Spinal cord (tissue), 9 donors: ENCODE measurements at regions not wholly inside any gene's neighbourhood (a gene's known extent, or its start where the extent isn't known, plus 50 kb on each side); places are given as distances from the start of the nearest gene placed in this dataset.
A peak's percentile ranks its signal among the peaks of the same experiment; 100 is the strongest.

Experiments
- DNase-seq, 6 donors: peaks; one replicate each; pipeline versions ENCODE4 v3.0.0 to v3.0.0-alpha.2; 2013 to 2015; ENCODE audit warnings: low spot score in 6 of 6, low read depth in 4 of 6
- H3K27ac ChIP-seq: one replicate; pipeline ENCODE4 v1.5.1; 2013; ENCODE audit warnings: low read depth, low read length, control low read depth
- H3K27me3 ChIP-seq: one replicate; pipeline ENCODE4 v1.6.1; 2013; ENCODE audit warnings: low read length; ENCODE audit not compliant: control insufficient read depth, insufficient read depth
- H3K36me3 ChIP-seq: one replicate; pipeline ENCODE4 v1.6.1; 2013; ENCODE audit warnings: low read length; ENCODE audit not compliant: control insufficient read depth, insufficient read depth
- H3K4me1 ChIP-seq: one replicate; pipeline ENCODE4 v1.6.1; 2013; ENCODE audit warnings: low read length; ENCODE audit not compliant: control insufficient read depth, insufficient read depth
- H3K4me3 ChIP-seq: one replicate; pipeline ENCODE4 v1.5.1; 2013; ENCODE audit warnings: low read depth, low read length, control low read depth
- H3K9me3 ChIP-seq: one replicate; pipeline ENCODE4 v1.6.1; 2013; ENCODE audit warnings: low read length; ENCODE audit not compliant: control insufficient read depth, insufficient read depth
- WGBS: methylation state at CpG from one replicate; pipeline ENCODE4 v1.1.5; 2013; ENCODE audit warnings: missing lambda C conversion rate; ENCODE audit not compliant: insufficient coverage; 5-methylcytosine and 5-hydroxymethylcytosine counted together
- donor health status: healthy.

- Histone ChIP-seq H3K4me1 (no peaks in the 10 kb centered on the region), H3K9me3 (no peaks in the 10 kb centered on the region), H3K27ac (no peak overlapping the region), H3K27me3 (no peaks in the 10 kb centered on the region), H3K36me3 (no peaks in the 10 kb centered on the region), H3K4me3 (no peak overlapping the region)
- 62% methylated on average over 4 of the region's 7 CpGs for WGBS
- no peak for DNase-seq
Observed at GRCh38 chr17:15092762-15093161, 172.4 kb downstream of the PMP22 start.

GRCh38 chr17:15092261-15092660 is 172.9 kb downstream of the PMP22 start:
- 100% methylated on average over 1 of the region's 2 CpGs for WGBS
- no peak for DNase-seq

DNA sequence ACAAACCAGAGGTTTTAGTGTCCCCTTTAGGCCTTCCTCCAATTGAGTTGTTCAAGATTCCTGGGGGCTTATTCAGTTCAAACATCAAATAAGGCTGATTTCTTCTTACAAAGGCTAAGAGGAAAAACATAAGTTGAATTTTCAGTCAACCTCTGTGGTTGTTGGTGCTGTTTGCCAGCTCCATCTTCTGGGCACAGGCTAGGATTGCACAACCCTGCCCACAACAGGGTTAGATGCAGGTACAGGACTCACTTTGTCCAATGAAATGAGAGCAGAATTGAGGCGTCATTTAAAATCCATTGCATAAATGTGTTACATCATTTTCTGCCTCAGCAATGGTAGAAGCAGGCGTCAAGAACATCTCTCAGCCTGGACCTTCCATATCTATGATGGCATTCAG is 173.3 kb downstream of the PMP22 start:
- Histone ChIP-seq H3K4me1 (no peaks in the 10 kb centered on the region), H3K27me3 (no peaks in the 10 kb centered on the region), H3K36me3 (no peaks in the 10 kb centered on the region), H3K9me3 (no peaks in the 10 kb centered on the region), H3K4me3 (no peak overlapping the region), H3K27ac (no peak overlapping the region)
- peak in 1 of 6 donors; percentile 48 for DNase-seq
- no CpG with 5 or more reads among the region's 2 CpGs for WGBS

More at GRCh38 chr17:15092261-15092660, 172.9 kb downstream of the PMP22 start:
- H3K27me3 ChIP-seq, result no peaks in the 10 kb centered on the region
- no peak overlapping the region for H3K4me3 ChIP-seq
- H3K9me3 ChIP-seq, result no peaks in the 10 kb centered on the region
- no peaks in the 10 kb centered on the region for H3K36me3 ChIP-seq
- no peak overlapping the region for H3K27ac ChIP-seq
- no peaks in the 10 kb centered on the region for H3K4me1 ChIP-seq

- 100% methylated on average over 3 of the region's 8 CpGs for WGBS
- no peaks in the 10 kb centered on the region for H3K9me3 ChIP-seq
- H3K4me3 ChIP-seq, result no peak overlapping the region
- no peaks in the 10 kb centered on the region for H3K36me3 ChIP-seq
- H3K4me1 ChIP-seq, result no peaks in the 10 kb centered on the region
- H3K27ac ChIP-seq, result no peak overlapping the region
- no peaks in the 10 kb centered on the region for H3K27me3 ChIP-seq
- DNase-seq, result no peak
Observed at GRCh38 chr17:15090533-15090932, 174.6 kb downstream of the PMP22 start.

GRCh38 chr17:15087946-15088345 is 177.2 kb downstream of the PMP22 start:
- Histone ChIP-seq H3K27ac (no peak overlapping the region), H3K4me1 (no peaks in the 10 kb centered on the region), H3K27me3 (no peaks in the 10 kb centered on the region), H3K36me3 (no peaks in the 10 kb centered on the region), H3K9me3 (no peaks in the 10 kb centered on the region), H3K4me3 (no peak overlapping the region)
- WGBS, result no CpG with 5 or more reads among the region's 3 CpGs
- DNase-seq, result no peak

GRCh38 chr17:15086776-15087295 is 178.3 kb downstream of the PMP22 start:
- no peaks in the 10 kb centered on the region for H3K9me3 ChIP-seq
- WGBS, result 47% methylated on average over 9 of the region's 11 CpGs
- peak in 1 of 6 donors; percentile 31 for DNase-seq
- no peaks in the 10 kb centered on the region for H3K36me3 ChIP-seq
- no peaks in the 10 kb centered on the region for H3K4me1 ChIP-seq
- no peak overlapping the region for H3K4me3 ChIP-seq
- H3K27me3 ChIP-seq, result no peaks in the 10 kb centered on the region
- no peak overlapping the region for H3K27ac ChIP-seq

- WGBS, result 40% methylated on average over 4 of the region's 6 CpGs
- H3K27me3 ChIP-seq, result no peaks in the 10 kb centered on the region
Observed at GRCh38 chr17:15085890-15086677, 179.0 kb downstream of the PMP22 start.

DNA sequence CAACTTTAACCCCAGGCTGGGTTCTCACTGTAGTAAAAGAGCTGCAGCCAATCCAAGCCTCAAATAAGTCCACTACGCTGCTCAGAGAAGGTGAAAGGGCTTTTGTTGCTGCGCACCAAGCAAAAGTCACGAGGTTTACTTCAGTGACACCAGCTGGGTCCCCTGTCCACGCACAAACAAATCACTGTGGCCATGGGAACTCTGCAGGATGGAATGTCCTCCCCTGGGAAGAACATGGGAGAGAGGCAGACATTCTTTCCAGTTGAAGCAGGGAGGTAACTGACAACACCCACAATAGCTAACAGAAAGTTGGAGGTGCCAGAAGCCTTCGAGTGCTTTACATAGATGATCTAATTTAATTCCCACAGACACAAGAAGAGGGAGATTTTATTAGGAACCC is 181.9 kb downstream of the PMP22 start:
- peak in 1 of 6 donors; percentile 14 for DNase-seq
- H3K27ac ChIP-seq, result no peak overlapping the region
- H3K36me3 ChIP-seq, result no peaks in the 10 kb centered on the region
- no peaks in the 10 kb centered on the region for H3K4me1 ChIP-seq
- no peaks in the 10 kb centered on the region for H3K27me3 ChIP-seq
- no peaks in the 10 kb centered on the region for H3K9me3 ChIP-seq
- no peak overlapping the region for H3K4me3 ChIP-seq
- WGBS, result 30% methylated on average over 3 of the region's 5 CpGs

More at GRCh38 chr17:15085890-15086677, 179.0 kb downstream of the PMP22 start:
- peak in 2 of 6 donors; percentile 21 to 34 for DNase-seq
- H3K9me3 ChIP-seq, result no peaks in the 10 kb centered on the region
- no peak overlapping the region for H3K4me3 ChIP-seq
- no peaks in the 10 kb centered on the region for H3K4me1 ChIP-seq
- H3K36me3 ChIP-seq, result no peaks in the 10 kb centered on the region
- H3K27ac ChIP-seq, result no peak overlapping the region

DNA sequence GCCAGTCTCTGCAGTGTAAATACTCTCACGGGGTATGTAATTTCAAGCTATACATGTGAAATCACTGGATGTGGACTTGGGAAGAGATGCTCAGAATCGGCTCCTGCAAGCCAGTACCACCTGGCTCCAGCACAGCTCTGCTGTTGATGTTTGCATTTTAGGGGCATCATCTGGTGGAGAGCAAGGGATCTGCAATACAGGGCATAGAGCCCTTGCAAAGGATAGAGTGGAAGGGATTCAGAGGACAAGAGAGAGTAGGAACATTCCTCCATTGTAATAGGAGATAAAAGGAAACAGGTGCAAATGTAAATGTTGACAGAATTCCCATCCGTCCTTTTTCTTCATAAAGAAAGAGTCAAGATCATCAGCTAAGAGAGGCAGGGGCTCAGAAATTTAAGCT is 184.1 kb downstream of the PMP22 start:
- H3K4me3 ChIP-seq, result no peak overlapping the region
- WGBS, result 73% methylated on average over 2 of the region's 3 CpGs
- DNase-seq, result peak in 1 of 6 donors; percentile 18

GRCh38 chr17:15078570-15078969 is 186.6 kb downstream of the PMP22 start:
- Histone ChIP-seq H3K9me3 (no peaks in the 10 kb centered on the region), H3K36me3 (no peaks in the 10 kb centered on the region), H3K4me3 (no peak overlapping the region), H3K27me3 (no peaks in the 10 kb centered on the region), H3K4me1 (no peaks in the 10 kb centered on the region), H3K27ac (no peak overlapping the region)
- no CpG with 5 or more reads among the region's 5 CpGs for WGBS
- DNase-seq, result no peak

More for the DNA sequence above, 184.1 kb downstream of the PMP22 start:
- Histone ChIP-seq H3K36me3 (no peaks in the 10 kb centered on the region), H3K27ac (no peak overlapping the region), H3K27me3 (no peaks in the 10 kb centered on the region), H3K9me3 (no peaks in the 10 kb centered on the region), H3K4me1 (no peaks in the 10 kb centered on the region)
